Activated T-helper 1 cell treated with Interleukin-2 at 50 U/mL for 16 hours (primary cell): ENCODE measurements at regions not wholly inside any gene's neighbourhood (a gene's known extent, or its start where the extent isn't known, plus 50 kb on each side); places are given as distances from the start of the nearest gene placed in this dataset.

Experiments used
- DNase-seq: peaks from one replicate; pipeline ENCODE4 v3.0.0-alpha.2; 2020; ENCODE audit warnings: low read depth

- no peak for DNase-seq
Observed at GRCh38 chr10:128747582-128748346, 621.5 kb upstream of the MKI67 start.

- DNase-seq = no peak
Observed at GRCh38 chr10:128751284-128751683, 625.1 kb upstream of the MKI67 start.

DNA sequence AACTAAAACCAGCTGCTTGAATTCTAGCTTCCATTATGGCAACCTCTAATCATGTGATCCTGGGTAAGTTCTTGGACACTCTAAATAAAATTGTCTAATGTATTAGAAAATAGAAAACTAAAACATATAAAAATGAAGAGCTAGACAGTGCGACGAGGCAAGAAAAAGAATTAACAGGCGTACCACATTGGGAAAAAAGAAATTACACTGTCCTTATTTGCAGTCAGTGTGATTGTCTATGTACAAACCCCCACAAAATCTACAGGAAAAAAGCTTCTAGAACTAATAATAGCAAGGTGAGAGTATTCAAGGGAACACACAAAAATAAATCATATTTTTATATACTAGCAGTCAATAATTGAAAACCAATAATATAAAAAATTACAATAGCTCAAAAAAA, 625.6 kb upstream of the MKI67 start:
- no peak for DNase-seq

- DNase-seq = no peak
Observed at GRCh38 chr10:128759174-128759573, 633.0 kb upstream of the MKI67 start.

- no peak for DNase-seq
Observed at GRCh38 chr10:128763588-128763987, 637.4 kb upstream of the MKI67 start.

GRCh38 chr10:128764190-128764589, 638.0 kb upstream of the MKI67 start:
- DNase-seq = no peak

GRCh38 chr10:128766915-128767314, 640.7 kb upstream of the MKI67 start:
- no peak for DNase-seq

DNA sequence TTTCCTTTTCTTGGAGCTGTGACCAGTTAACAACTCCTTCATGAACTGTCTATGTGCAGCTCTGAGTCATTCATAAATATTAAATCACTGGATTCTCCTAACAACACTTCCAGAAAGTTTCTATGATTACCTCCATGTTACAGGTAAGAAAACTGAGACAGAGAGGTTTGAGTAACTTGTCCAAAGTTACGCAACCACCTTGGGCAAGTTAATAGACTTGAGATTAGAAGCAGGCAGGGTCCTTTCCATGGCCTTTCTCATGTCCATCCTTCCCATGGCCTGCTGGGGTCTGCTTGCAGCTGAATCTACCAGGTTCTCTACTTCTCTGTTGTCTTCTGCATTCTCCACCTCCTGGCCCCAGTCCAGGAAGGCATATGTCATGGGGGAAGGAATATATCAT, 648.8 kb upstream of the MKI67 start:
- no peak for DNase-seq

DNA sequence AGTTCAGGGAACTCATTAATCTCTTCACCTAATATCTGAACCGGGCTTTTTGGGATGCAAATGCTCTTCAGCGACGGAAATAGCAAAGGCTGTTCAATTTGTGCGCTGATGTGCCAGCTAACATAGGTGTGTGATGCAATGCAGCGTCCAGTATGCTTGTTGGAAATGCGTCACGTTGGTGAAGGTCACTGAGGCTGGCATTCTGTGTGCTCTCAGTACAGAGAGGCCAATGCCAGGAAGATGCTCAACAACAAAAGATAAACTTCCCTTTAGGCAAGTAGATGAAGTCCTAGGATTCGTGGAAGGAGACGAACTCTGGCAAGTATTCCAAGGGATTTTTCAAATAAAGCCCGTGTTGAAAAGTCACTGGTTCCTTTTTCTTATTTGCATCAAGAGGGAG, 649.5 kb upstream of the MKI67 start:
- DNase-seq = no peak

DNA sequence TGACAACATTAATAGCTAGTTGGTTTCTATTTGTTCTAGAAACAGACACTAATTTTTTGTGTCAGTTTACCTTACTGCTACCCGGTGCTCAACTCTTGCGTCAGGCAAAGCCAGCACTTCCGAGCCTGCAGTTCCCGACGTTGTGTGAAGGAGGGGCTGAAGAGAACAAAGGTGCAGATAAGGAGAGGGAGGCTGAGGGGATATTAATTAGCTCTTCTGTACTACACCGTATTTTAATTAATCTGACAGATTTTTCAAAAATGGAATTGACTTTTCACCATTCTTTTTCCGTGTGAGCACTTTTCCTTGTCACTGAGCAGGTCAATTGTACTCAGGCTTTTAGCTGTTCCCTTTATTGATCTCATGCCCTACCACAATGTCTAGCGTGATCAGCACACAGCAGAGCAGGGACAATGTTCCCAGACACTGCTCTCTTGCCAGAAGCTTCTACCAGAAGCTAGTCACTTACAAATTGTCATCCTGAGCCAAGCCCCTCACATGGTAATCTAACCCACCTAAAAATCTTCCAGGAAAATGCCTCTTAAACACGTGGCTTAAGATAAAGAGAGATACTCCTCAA, 650.5 kb upstream of the MKI67 start:
- no peak for DNase-seq

- no peak for DNase-seq
Observed at GRCh38 chr10:128777342-128777741, 651.1 kb upstream of the MKI67 start.

- DNase-seq = no peak
Observed at GRCh38 chr10:128779416-128779815, 653.2 kb upstream of the MKI67 start.

DNA sequence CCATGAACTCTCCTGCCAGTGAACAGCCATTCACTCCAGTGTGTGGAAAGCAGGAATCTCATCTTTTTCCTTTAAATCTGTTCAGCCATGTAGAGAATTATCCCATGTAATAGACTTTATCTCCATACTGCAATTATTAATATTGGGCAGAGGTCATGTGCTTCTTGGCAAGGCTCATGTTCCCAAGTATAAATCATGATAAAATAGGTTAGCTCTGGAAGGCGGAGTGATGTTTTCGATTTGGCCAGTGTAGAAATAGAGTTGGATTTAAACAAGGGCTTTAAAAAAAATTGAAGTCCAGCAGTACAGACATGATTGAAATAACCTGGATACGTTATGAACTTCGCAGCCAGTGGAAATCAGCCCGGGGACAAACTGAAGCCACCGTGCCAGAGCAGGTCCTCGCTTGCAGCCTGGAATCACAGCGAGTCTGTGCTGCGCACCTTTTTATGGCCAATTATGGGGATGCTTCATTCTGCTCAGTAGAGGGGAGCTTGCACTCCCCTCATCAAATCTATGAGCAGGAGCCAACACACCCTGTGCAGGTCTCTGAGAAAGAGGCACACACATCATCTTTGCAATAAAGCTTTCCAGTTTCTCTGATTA, 654.0 kb upstream of the MKI67 start:
- no peak for DNase-seq

DNA sequence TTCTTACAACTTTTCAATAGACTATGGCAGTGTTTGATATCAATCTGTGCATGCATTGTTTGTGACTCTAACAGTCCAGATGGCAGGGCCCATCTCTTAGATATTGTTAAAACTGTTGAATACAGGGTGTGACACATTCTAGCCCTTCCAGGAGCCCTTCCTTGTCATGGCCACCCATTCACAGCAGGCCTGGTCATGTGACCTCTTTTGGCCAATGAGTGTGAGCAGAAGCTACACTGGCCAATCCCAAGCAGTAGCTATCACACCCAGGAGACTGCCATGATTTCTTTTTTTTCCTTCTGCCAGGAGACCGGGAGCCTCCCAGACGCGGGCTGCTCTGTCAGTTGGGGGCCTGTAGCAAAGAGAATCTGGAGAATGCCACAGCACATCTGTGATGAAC, 655.4 kb upstream of the MKI67 start:
- DNase-seq = no peak

DNA sequence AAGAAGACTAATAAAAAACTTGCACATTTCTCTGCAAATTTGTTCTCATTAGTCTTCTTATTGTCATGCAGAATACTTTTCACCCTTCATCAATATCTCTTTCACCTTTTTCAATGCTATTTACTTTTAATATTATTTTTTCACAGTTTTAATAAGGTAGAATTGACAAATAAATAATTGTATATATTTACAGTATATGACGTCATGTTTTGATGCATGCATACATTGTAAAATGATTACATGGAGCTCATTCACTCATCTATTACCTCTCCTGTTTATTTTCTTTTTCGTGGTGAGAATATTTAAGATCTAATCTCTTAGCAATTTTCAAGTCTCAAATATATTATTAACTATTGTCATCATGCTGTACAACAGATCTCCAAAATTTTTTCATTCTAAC, 658.2 kb upstream of the MKI67 start:
- no peak for DNase-seq

DNA sequence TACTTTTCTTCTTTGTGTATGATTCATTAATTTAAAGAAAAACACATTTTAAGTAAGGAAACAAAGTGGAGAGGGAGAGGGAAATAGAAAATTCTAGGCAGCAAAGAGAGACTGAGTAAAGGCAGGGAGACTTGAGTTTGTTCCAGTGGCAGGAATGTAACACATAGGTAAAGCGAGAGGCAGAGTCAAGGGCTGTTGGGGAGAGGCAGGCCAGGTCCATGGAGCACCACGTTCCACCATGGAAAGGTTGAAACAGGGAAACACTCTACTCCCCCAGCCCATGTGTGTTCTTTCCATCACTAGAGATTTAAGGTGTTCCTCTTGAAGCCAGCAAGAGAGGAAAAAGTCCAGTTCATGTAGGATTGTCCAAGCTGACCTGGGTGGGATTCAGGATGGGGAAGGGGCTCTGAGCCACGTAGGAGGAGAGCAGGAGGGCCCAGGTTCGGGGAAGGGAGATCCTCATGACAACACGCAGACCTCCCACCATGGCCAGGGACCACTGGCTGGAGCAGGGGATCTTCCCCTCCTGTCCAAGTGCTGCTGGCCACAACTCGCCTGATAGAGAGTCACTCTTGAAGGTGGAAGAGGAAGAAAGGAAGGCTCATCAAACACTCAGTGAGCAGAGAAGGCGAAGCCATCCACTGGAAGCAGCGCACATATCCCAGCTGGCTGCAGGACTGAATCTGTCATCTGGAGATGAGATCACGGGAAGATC, 666.4 kb upstream of the MKI67 start:
- DNase-seq = no peak

GRCh38 chr10:128793726-128794655, 667.8 kb upstream of the MKI67 start:
- no peak for DNase-seq

- no peak for DNase-seq
Observed at GRCh38 chr10:128796396-128796912, 670.2 kb upstream of the MKI67 start.

DNA sequence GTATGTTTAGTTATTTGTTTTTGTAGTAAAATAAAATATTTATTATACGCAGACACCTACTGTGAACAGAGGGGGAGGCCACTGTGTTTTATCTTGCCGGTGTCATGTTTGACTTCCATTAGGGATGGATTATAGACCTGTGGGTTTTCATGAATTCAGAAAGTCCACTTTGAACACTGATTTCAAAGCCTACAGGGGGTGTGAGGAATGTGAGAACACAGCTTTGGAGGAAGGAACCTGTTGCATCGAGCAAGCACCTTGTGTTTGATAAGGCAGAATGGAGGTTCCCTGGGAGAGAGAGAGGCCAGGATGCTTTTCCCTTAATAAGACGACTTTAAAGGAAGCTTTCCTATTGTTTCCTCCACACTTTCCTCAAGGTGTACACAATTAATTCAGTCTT, 665.0 kb upstream of the MGMT start:
- DNase-seq = no peak

- DNase-seq = no peak
Observed at GRCh38 chr10:128803790-128804189, 663.3 kb upstream of the MGMT start.

GRCh38 chr10:128804411-128804810, 662.6 kb upstream of the MGMT start:
- no peak for DNase-seq
